Small intestine (tissue), 7 donors: ENCODE measurements at regions not wholly inside any gene's neighbourhood (a gene's known extent, or its start where the extent isn't known, plus 50 kb on each side); places are given as distances from the start of the nearest gene placed in this dataset.
"Not testable (repeated sequence)": the region's sequence is repeated elsewhere in the genome, so short reads cannot be mapped to it uniquely, and the experiment has no call there.

Experiments
- DNase-seq, 2 donors: peaks; one replicate each; pipeline versions ENCODE4 v3.0.0 to v3.0.0-alpha.2; 2013
- FAIRE-seq: peaks from 2 replicates; lab custom pipeline; 2012; peaks lifted over from hg19 to GRCh38; lab: Jason Lieb, UNC
- H3K27ac ChIP-seq, 3 donors: one replicate each; pipeline ENCODE4 v1.5.1; 2013; ENCODE audit warnings: low read length in 2 of 3, mild to moderate bottlenecking in 2 of 3, control low read depth in 1 of 3, inconsistent platforms in 1 of 3, low read depth in 1 of 3, moderate library complexity in 1 of 3
- H3K27me3 ChIP-seq, 3 donors: one replicate each; pipeline ENCODE4 v1.6.1; 2013; ENCODE audit warnings: low read length in 3 of 3, inconsistent platforms in 1 of 3; ENCODE audit not compliant: control insufficient read depth in 3 of 3, insufficient read depth in 3 of 3
- H3K36me3 ChIP-seq, 3 donors: one replicate each; pipeline ENCODE4 v1.6.1; 2013; ENCODE audit warnings: low read length in 3 of 3, inconsistent platforms in 1 of 3, low read depth in 1 of 3, mild to moderate bottlenecking in 1 of 3, moderate library complexity in 1 of 3; ENCODE audit not compliant: control insufficient read depth in 3 of 3, insufficient read depth in 2 of 3
- H3K4me1 ChIP-seq, 3 donors: one replicate each; pipeline ENCODE4 v1.6.1; 2013; ENCODE audit warnings: low read length in 2 of 3, inconsistent platforms in 1 of 3, low read depth in 1 of 3, mild to moderate bottlenecking in 1 of 3, moderate library complexity in 1 of 3; ENCODE audit not compliant: control insufficient read depth in 3 of 3, insufficient read depth in 2 of 3
- H3K4me3 ChIP-seq, 3 donors: one replicate each; pipeline ENCODE4 v1.5.1; 2013; ENCODE audit warnings: low read length in 3 of 3, control low read depth in 1 of 3, inconsistent platforms in 1 of 3, low read depth in 1 of 3, mild to moderate bottlenecking in 1 of 3, moderate library complexity in 1 of 3
- H3K9me3 ChIP-seq, 2 donors: one replicate each; pipeline ENCODE4 v1.6.1; 2013; ENCODE audit warnings: low read depth in 1 of 2, low read length in 1 of 2; ENCODE audit not compliant: control insufficient read depth in 2 of 2, insufficient read depth in 1 of 2
- WGBS, 3 donors: extraction: QIAGEN DNeasy Blood & Tissue Kit; methylation state at CpG; one replicate each; pipeline ENCODE4 v1.1.7; 2013; 5-methylcytosine and 5-hydroxymethylcytosine counted together
- donor health status: healthy with polysubstance abuse.
- donor health status: control.
- donor health status: control.
- donor health status: Bipolar disorder and iron deficiency.
- donor health status: healthy.

DNA sequence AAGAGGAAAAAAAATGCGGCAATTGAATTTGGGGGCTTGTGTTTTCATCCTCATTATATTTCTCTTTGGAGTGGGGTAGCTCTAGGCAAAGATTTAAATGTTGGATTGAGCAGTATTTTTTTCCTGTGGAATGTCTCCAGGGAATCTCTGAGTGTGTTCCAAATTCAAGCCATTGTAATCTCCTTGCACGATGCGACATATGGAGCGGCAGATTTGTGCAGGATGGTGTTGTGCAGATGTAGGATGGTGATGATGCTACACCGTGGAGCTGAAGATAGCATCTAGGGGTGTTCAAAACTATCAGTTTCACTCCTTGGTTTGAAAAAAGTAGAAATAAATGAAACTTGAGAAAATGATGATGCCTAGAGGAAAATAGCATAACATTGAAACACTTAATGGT is 777.5 kb upstream of the EPHA7 start:
- 91 to 94% (median 93%) methylated on average over 5 of the region's 5 CpGs for WGBS, 3 donors
- Histone ChIP-seq H3K9me3 (no peaks in the 10 kb centered on the region), H3K27me3 (no peaks in the 10 kb centered on the region), H3K27ac (no peak overlapping the region), H3K4me3 (no peak overlapping the region), H3K36me3 (no peaks in the 10 kb centered on the region), H3K4me1 (no peaks in the 10 kb centered on the region)
- no peak for FAIRE-seq
- DNase-seq = no peak

GRCh38 chr6:94190030-94190429 is 770.7 kb upstream of the EPHA7 start:
- Histone ChIP-seq H3K36me3 (no peaks in the 10 kb centered on the region), H3K9me3 (peaks cover 0 to 6% of the 10 kb centered on the region in 2 donors), H3K4me3 (no peak overlapping the region), H3K27me3 (no peaks in the 10 kb centered on the region), H3K27ac (no peak overlapping the region), H3K4me1 (no peaks in the 10 kb centered on the region)
- 92 to 93% (median 93%) methylated on average over 2 of the region's 2 CpGs for WGBS, 3 donors
- DNase-seq = no peak
- FAIRE-seq = no peak

- no peak for DNase-seq
- H3K9me3 ChIP-seq = peaks cover 0 to 11% of the 10 kb centered on the region in 2 donors
- WGBS, 3 donors = 89 to 93% (median 92%) methylated on average over 2 of the region's 2 CpGs
- no peaks in the 10 kb centered on the region for H3K27me3 ChIP-seq
- H3K4me3 ChIP-seq = no peak overlapping the region
- H3K4me1 ChIP-seq = no peaks in the 10 kb centered on the region
- H3K36me3 ChIP-seq = no peaks in the 10 kb centered on the region
- FAIRE-seq = no peak
- no peak overlapping the region for H3K27ac ChIP-seq
Observed at GRCh38 chr6:94184666-94185464, 765.5 kb upstream of the EPHA7 start.

GRCh38 chr6:94177429-94177828 is 758.1 kb upstream of the EPHA7 start:
- no peaks in the 10 kb centered on the region for H3K36me3 ChIP-seq
- FAIRE-seq (no peak), DNase-seq (no peak)
- no peak overlapping the region for H3K4me3 ChIP-seq
- no peaks in the 10 kb centered on the region for H3K9me3 ChIP-seq
- no peak overlapping the region for H3K27ac ChIP-seq
- no peaks in the 10 kb centered on the region for H3K27me3 ChIP-seq
- WGBS, 3 donors = 31 to 35% (median 32%) methylated on average over 2 of the region's 2 CpGs
- H3K4me1 ChIP-seq = no peaks in the 10 kb centered on the region

DNA sequence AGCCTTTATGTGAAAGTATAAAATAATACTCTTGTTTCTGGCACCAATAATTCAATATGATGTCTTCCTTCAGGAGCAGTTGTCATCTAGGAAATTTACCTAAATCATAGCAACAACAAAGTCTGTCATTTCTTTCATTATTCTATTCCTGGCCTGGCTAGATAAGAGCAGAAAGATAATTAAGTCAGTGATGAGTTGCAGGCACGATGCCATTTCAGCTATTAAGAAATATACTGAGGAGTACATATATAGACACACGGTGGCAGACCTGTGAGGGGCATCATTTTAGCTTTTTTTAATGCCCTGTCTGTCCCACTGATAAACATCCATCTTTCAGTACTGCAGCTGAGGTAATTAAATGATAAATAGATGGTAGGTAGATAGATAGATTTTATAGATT is 756.1 kb upstream of the EPHA7 start:
- Histone ChIP-seq H3K27me3 (no peaks in the 10 kb centered on the region), H3K27ac (no peak overlapping the region), H3K9me3 (no peaks in the 10 kb centered on the region), H3K4me1 (no peaks in the 10 kb centered on the region), H3K4me3 (no peak overlapping the region), H3K36me3 (no peaks in the 10 kb centered on the region)
- FAIRE-seq = no peak
- no peak for DNase-seq
- 71 to 77% (median 72%) methylated on average over 2 of the region's 2 CpGs for WGBS, 3 donors

GRCh38 chr6:94163877-94164276 is 744.5 kb upstream of the EPHA7 start:
- no peak for FAIRE-seq
- H3K4me3 ChIP-seq = no peak overlapping the region

GRCh38 chr6:94150886-94151285 is 731.5 kb upstream of the EPHA7 start:
- DNase-seq (no peak), FAIRE-seq (no peak)
- H3K4me3 ChIP-seq = no peak overlapping the region
- H3K36me3 ChIP-seq = no peaks in the 10 kb centered on the region
- no peaks in the 10 kb centered on the region for H3K9me3 ChIP-seq
- H3K27me3 ChIP-seq = no peaks in the 10 kb centered on the region
- no peaks in the 10 kb centered on the region for H3K4me1 ChIP-seq
- no peak overlapping the region for H3K27ac ChIP-seq
- WGBS, 3 donors = 84 to 92% (median 91%) methylated on average over 2 of the region's 2 CpGs

More at GRCh38 chr6:94163877-94164276, 744.5 kb upstream of the EPHA7 start:
- DNase-seq = no peak
- WGBS, 3 donors = 87 to 89% (median 88%) methylated on average over 1 of the region's 1 CpG
- Histone ChIP-seq H3K4me1 (no peaks in the 10 kb centered on the region), H3K9me3 (no peaks in the 10 kb centered on the region), H3K27me3 (no peaks in the 10 kb centered on the region), H3K27ac (no peak overlapping the region), H3K36me3 (no peaks in the 10 kb centered on the region)

DNA sequence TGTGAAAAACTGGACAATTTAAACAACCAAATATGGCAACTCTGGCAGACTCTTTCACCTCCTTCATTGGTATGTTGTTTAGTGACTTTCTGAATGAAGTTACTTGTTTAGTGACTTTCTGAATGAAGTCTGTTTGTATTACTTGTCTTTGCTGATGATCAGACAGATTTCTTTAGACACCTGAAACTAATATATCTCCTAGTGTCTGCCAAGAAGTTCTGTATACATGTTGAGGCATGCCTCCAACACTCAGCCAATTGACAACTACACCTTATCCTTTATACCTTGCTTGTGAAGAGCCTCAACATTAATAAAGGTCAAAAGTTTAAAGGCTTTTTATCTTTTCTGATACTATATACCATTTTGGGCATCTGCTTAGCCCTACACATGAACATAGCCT is 725.4 kb upstream of the EPHA7 start:
- DNase-seq (no peak), FAIRE-seq (no peak)

GRCh38 chr6:94137178-94137577 is 717.8 kb upstream of the EPHA7 start:
- not testable (repeated sequence) for H3K27ac ChIP-seq, H3K4me3 ChIP-seq, H3K36me3 ChIP-seq, H3K27me3 ChIP-seq, DNase-seq, FAIRE-seq, H3K9me3 ChIP-seq, H3K4me1 ChIP-seq
- WGBS, 3 donors = 83 to 92% (median 91%) methylated on average over 11 of the region's 11 CpGs

More for the DNA sequence above, 725.4 kb upstream of the EPHA7 start:
- Histone ChIP-seq H3K36me3 (no peaks in the 10 kb centered on the region), H3K27ac (no peak overlapping the region), H3K4me3 (no peak overlapping the region), H3K9me3 (no peaks in the 10 kb centered on the region), H3K27me3 (no peaks in the 10 kb centered on the region), H3K4me1 (no peaks in the 10 kb centered on the region)
